B cell (primary cell): ENCODE measurements at regions not wholly inside any gene's neighbourhood (a gene's known extent, or its start where the extent isn't known, plus 50 kb on each side); places are given as distances from the start of the nearest gene placed in this dataset.

ENCODE experiments used
- CTCF ChIP-seq: fragments of 200-600 bp; IDR thresholded peaks from one replicate; pipeline ENCODE4 v1.8.0; 2022; ENCODE audit warnings: antibody characterized with exemption, mild to moderate bottlenecking
- EZH2 ChIP-seq: IDR thresholded peaks from 2 replicates; pipeline ENCODE4 v1.6.1; 2012; ENCODE audit warnings: borderline replicate concordance, low read depth, mild to moderate bottlenecking, moderate library complexity, low read length; ENCODE audit not compliant: insufficient read depth, poor library complexity, severe bottlenecking

- TF ChIP-seq CTCF (no peak), EZH2 (no peak)
Measured at GRCh38 chr1:79652426-79652825, 645.9 kb upstream of the ADGRL4 start.
